Vagina (tissue), 2 donors: ENCODE measurements at regions not wholly inside any gene's neighbourhood (a gene's known extent, or its start where the extent isn't known, plus 50 kb on each side); places are given as distances from the start of the nearest gene placed in this dataset.

Experiments
- DNase-seq, 2 donors: peaks; one replicate each; pipeline ENCODE4 v3.0.0-alpha.2; 2017; ENCODE audit errors: extremely low spot score in 2 of 2
- H3K27ac ChIP-seq: fragments of 200-600 bp; sonication (generic); one replicate; pipeline ENCODE4 v1.5.1; 2019
- H3K27me3 ChIP-seq: fragments of 200-600 bp; sonication (generic); one replicate; pipeline ENCODE4 v1.5.1; 2019
- H3K36me3 ChIP-seq, 2 donors: fragments of 200-600 bp; sonication (generic); one replicate each; pipeline ENCODE4 v1.5.1; 2017 to 2019
- H3K4me1 ChIP-seq: fragments of 200-600 bp; sonication (generic); one replicate; pipeline ENCODE4 v1.5.1; 2019
- H3K4me3 ChIP-seq, 2 donors: fragments of 200-600 bp; sonication (generic); 1 replicate in 1 of 2; 2 replicates in 1 of 2; pipeline ENCODE4 v1.5.1; 2016 to 2019
- H3K9me3 ChIP-seq: fragments of 200-600 bp; sonication (generic); one replicate; pipeline ENCODE4 v1.5.1; 2019
- CTCF ChIP-seq, 3 experiments: fragments of 450-650 bp in 2 of 3; fragments of 200-600 bp in 1 of 3; sonication (generic) in 1 of 3; IDR thresholded peaks; one replicate each; pipeline ENCODE4 v1.5.1; 2017 to 2019; ENCODE audit warnings: antibody characterized with exemption in 3 of 3, mild to moderate bottlenecking in 2 of 3, moderate library complexity in 2 of 3
- POLR2A ChIP-seq, 2 donors: fragments of 450-650 bp; IDR thresholded peaks; one replicate each; pipeline ENCODE4 v1.6.1; 2017; ENCODE audit warnings: antibody characterized with exemption in 2 of 2, mild to moderate bottlenecking in 2 of 2, moderate library complexity in 2 of 2
- POLR2AphosphoS5 ChIP-seq, 2 donors: sonication (generic); formaldehyde crosslinking; IDR thresholded peaks; one replicate each; pipeline ENCODE4 v1.9.0; 2017; ENCODE audit warnings: antibody characterized with exemption in 2 of 2, mild to moderate bottlenecking in 2 of 2, low read depth in 1 of 2; ENCODE audit not compliant: insufficient read depth in 1 of 2
- intact Hi-C: fragments of 100-400 bp; cut with DNase I; formaldehyde crosslinking; loops from one replicate; pipeline ENCODE4 v1.15.1; 2023

- Histone ChIP-seq H3K27me3 (no peaks in the 10 kb centered on the region), H3K4me1 (no peaks in the 10 kb centered on the region), H3K4me3 (no peak overlapping the region), H3K36me3 (no peaks in the 10 kb centered on the region), H3K27ac (no peak overlapping the region), H3K9me3 (no peaks in the 10 kb centered on the region)
- no peak for DNase-seq
- intact Hi-C loops, result no loop called here
- TF ChIP-seq POLR2A (IDR thresholded peaks at IDR 0.05), result no peak
- TF ChIP-seq POLR2AphosphoS5 (IDR thresholded peaks at IDR 0.05; ENCODE audit: insufficient read depth in 1 of 2, low read depth in 1 of 2), result no peak
- no peak for TF ChIP-seq CTCF (IDR thresholded peaks at IDR 0.05)
Observed at GRCh38 chr5:40166802-40167201, 512.9 kb upstream of the PTGER4 start.

GRCh38 chr5:40165789-40166728 lies 513.7 kb upstream of the PTGER4 start:
- TF ChIP-seq POLR2AphosphoS5 (IDR thresholded peaks at IDR 0.05; ENCODE audit: insufficient read depth in 1 of 2, low read depth in 1 of 2), result no peak
- TF ChIP-seq POLR2A (IDR thresholded peaks at IDR 0.05), result no peak
- no peak for TF ChIP-seq CTCF (IDR thresholded peaks at IDR 0.05)
- DNase-seq, result no peak
- H3K27ac ChIP-seq, result no peak overlapping the region
- intact Hi-C loops, result no loop called here
- H3K36me3 ChIP-seq, result no peaks in the 10 kb centered on the region
- H3K27me3 ChIP-seq, result no peaks in the 10 kb centered on the region
- no peak overlapping the region for H3K4me3 ChIP-seq
- H3K9me3 ChIP-seq, result no peaks in the 10 kb centered on the region
- H3K4me1 ChIP-seq, result no peaks in the 10 kb centered on the region

- H3K4me1 ChIP-seq, result no peaks in the 10 kb centered on the region
- no peak for TF ChIP-seq POLR2A (IDR thresholded peaks at IDR 0.05)
- TF ChIP-seq CTCF (IDR thresholded peaks at IDR 0.05), result no peak
- TF ChIP-seq POLR2AphosphoS5 (IDR thresholded peaks at IDR 0.05; ENCODE audit: insufficient read depth in 1 of 2, low read depth in 1 of 2), result no peak
- no peak for DNase-seq
- no peak overlapping the region for H3K4me3 ChIP-seq
- no peaks in the 10 kb centered on the region for H3K27me3 ChIP-seq
- intact Hi-C loops, result no loop called here
- no peak overlapping the region for H3K27ac ChIP-seq
- no peaks in the 10 kb centered on the region for H3K9me3 ChIP-seq
- H3K36me3 ChIP-seq, result no peaks in the 10 kb centered on the region
Observed at GRCh38 chr5:40165106-40165788, 514.5 kb upstream of the PTGER4 start.

- intact Hi-C loops, result no loop called here
- TF ChIP-seq POLR2AphosphoS5 (IDR thresholded peaks at IDR 0.05; ENCODE audit: insufficient read depth in 1 of 2, low read depth in 1 of 2) (no peak), POLR2A (IDR thresholded peaks at IDR 0.05) (no peak), CTCF (IDR thresholded peaks at IDR 0.05) (no peak)
- Histone ChIP-seq H3K4me1 (no peaks in the 10 kb centered on the region), H3K27ac (no peak overlapping the region), H3K27me3 (no peaks in the 10 kb centered on the region), H3K9me3 (no peaks in the 10 kb centered on the region), H3K4me3 (no peak overlapping the region), H3K36me3 (no peaks in the 10 kb centered on the region)
- DNase-seq, result no peak
Observed at GRCh38 chr5:40160435-40160834, 519.3 kb upstream of the PTGER4 start.

GRCh38 chr5:40154194-40154593 lies 525.5 kb upstream of the PTGER4 start:
- H3K9me3 ChIP-seq, result no peaks in the 10 kb centered on the region
- DNase-seq, result no peak
- no peak overlapping the region for H3K4me3 ChIP-seq
- no peaks in the 10 kb centered on the region for H3K36me3 ChIP-seq
- TF ChIP-seq POLR2AphosphoS5 (IDR thresholded peaks at IDR 0.05; ENCODE audit: insufficient read depth in 1 of 2, low read depth in 1 of 2) (no peak), POLR2A (IDR thresholded peaks at IDR 0.05) (no peak), CTCF (IDR thresholded peaks at IDR 0.05) (no peak)
- no peak overlapping the region for H3K27ac ChIP-seq
- no peaks in the 10 kb centered on the region for H3K27me3 ChIP-seq
- intact Hi-C loops, result no loop called here
- H3K4me1 ChIP-seq, result no peaks in the 10 kb centered on the region
